ENCODE measurements at regions not wholly inside any gene's neighbourhood (a gene's known extent, or its start where the extent isn't known, plus 50 kb on each side); places are given as distances from the start of the nearest gene placed in this dataset.

DNA sequence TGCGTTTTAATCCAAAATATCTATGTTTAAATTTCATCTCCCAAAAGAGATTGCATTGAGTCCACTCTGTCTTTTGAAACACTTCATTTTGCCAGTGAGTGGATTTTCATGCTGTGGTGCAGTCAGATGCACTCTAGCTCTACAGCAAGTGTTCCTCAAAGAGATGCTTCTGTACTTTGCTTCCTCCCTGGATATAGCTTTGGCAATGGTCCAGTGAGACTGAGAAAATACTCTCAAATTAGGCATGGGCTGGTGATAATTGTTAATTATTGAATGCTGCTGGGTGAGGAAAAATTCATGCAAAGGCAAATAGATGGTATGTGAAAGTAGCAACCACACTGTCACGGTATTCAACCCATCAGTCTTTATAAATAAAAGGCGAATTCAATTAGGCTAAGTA is 396.9 kb downstream of the ADGRL2 start:
- H3K9me3 Mint-ChIP-seq = no peaks in the 10 kb centered on the region
- H3K4me1 Mint-ChIP-seq = peaks cover 5% of the 10 kb centered on the region
- H3K36me3 Mint-ChIP-seq (ENCODE audit: low read depth) = no peaks in the 10 kb centered on the region
- no peaks in the 10 kb centered on the region for H3K27me3 Mint-ChIP-seq (ENCODE audit: low read depth)
- no peak for DNase-seq (ENCODE audit: low read depth, low spot score)
- TF ChIP-seq CTCF (conservative IDR thresholded peaks at IDR 0.05) = no peak
- H3K4me3 Mint-ChIP-seq = no peak overlapping the region
- H3K27ac Mint-ChIP-seq (ENCODE audit: unreplicated experiment) = no peak overlapping the region

GRCh38 chr1:82195245-82195644 is 394.5 kb downstream of the ADGRL2 start:
- no peak for TF ChIP-seq CTCF (conservative IDR thresholded peaks at IDR 0.05)
- Mint-ChIP-seq H3K4me1 (peaks cover 5% of the 10 kb centered on the region), H3K27me3 (ENCODE audit: low read depth) (no peaks in the 10 kb centered on the region), H3K36me3 (ENCODE audit: low read depth) (no peaks in the 10 kb centered on the region), H3K27ac (ENCODE audit: unreplicated experiment) (no peak overlapping the region), H3K9me3 (no peaks in the 10 kb centered on the region), H3K4me3 (no peak overlapping the region)
- DNase-seq (ENCODE audit: low read depth, low spot score) = no peak

DNA sequence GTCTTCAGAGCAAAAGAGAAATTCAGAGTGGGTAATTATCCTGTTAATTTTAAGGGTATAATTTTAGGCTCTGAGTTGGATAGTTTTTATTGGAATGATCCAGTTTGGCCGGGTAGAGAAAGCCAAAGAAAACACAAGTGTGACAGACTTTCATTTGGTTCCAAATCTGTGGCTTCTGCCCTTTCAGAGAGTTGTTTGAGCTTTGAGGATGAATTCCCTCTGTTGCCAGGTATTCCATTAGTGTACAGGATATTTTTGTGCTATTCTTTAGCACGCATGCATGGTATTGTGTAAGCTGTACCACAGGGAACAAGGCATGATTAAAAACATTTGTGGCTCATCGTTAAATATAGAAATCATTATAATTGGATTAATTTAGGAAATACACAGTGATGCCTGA is 384.4 kb downstream of the ADGRL2 start:
- Mint-ChIP-seq H3K9me3 (no peaks in the 10 kb centered on the region), H3K27ac (ENCODE audit: unreplicated experiment) (no peak overlapping the region), H3K27me3 (ENCODE audit: low read depth) (no peaks in the 10 kb centered on the region), H3K4me1 (no peaks in the 10 kb centered on the region), H3K36me3 (ENCODE audit: low read depth) (no peaks in the 10 kb centered on the region), H3K4me3 (no peak overlapping the region)
- TF ChIP-seq CTCF (conservative IDR thresholded peaks at IDR 0.05) = no peak
- DNase-seq (ENCODE audit: low read depth, low spot score) = no peak

- no peak for TF ChIP-seq CTCF (conservative IDR thresholded peaks at IDR 0.05)
Observed at GRCh38 chr1:82181846-82182245, 381.1 kb downstream of the ADGRL2 start.

GRCh38 chr1:82179131-82179530 is 378.4 kb downstream of the ADGRL2 start:
- H3K4me3 Mint-ChIP-seq = no peak overlapping the region
- H3K27me3 Mint-ChIP-seq (ENCODE audit: low read depth) = no peaks in the 10 kb centered on the region
- no peak for DNase-seq (ENCODE audit: low read depth, low spot score)
- no peak for TF ChIP-seq CTCF (conservative IDR thresholded peaks at IDR 0.05)
- H3K36me3 Mint-ChIP-seq (ENCODE audit: low read depth) = no peaks in the 10 kb centered on the region
- H3K4me1 Mint-ChIP-seq = no peaks in the 10 kb centered on the region
- no peak overlapping the region for H3K27ac Mint-ChIP-seq (ENCODE audit: unreplicated experiment)
- H3K9me3 Mint-ChIP-seq = no peaks in the 10 kb centered on the region

More at GRCh38 chr1:82181846-82182245, 381.1 kb downstream of the ADGRL2 start:
- no peak for DNase-seq (ENCODE audit: low read depth, low spot score)
- H3K36me3 Mint-ChIP-seq (ENCODE audit: low read depth) = no peaks in the 10 kb centered on the region
- H3K27me3 Mint-ChIP-seq (ENCODE audit: low read depth) = no peaks in the 10 kb centered on the region
- H3K27ac Mint-ChIP-seq (ENCODE audit: unreplicated experiment) = no peak overlapping the region
- H3K4me3 Mint-ChIP-seq = no peak overlapping the region
- no peaks in the 10 kb centered on the region for H3K9me3 Mint-ChIP-seq
- H3K4me1 Mint-ChIP-seq = no peaks in the 10 kb centered on the region

DNA sequence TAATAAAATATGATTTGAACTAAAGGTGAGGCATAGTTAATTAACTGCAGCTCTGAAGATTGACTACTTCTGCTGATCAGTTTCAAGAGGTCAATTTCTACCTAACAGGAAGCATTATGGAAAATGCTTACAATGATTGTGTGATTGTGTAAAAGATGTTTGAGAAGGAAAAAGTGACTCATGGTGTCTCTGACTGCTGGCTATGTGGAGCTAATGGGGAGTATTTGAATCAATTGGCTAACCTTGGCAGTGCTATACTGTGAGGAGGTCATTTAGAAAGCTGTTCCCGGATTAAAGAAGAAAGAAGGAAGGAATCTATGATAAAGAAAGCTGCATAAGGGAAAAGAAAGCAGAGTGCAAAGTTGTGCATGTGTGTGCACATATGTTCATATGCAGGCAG is 376.5 kb downstream of the ADGRL2 start:
- Mint-ChIP-seq H3K4me3 (no peak overlapping the region), H3K27ac (ENCODE audit: unreplicated experiment) (no peak overlapping the region), H3K4me1 (no peaks in the 10 kb centered on the region), H3K9me3 (peaks cover 5% of the 10 kb centered on the region), H3K27me3 (ENCODE audit: low read depth) (no peaks in the 10 kb centered on the region), H3K36me3 (ENCODE audit: low read depth) (no peaks in the 10 kb centered on the region)
- DNase-seq (ENCODE audit: low read depth, low spot score) = no peak
- no peak for TF ChIP-seq CTCF (conservative IDR thresholded peaks at IDR 0.05)
